ENCODE measurements at regions not wholly inside any gene's neighbourhood (a gene's known extent, or its start where the extent isn't known, plus 50 kb on each side); places are given as distances from the start of the nearest gene placed in this dataset.
A peak's percentile ranks its signal among the peaks of the same experiment; 100 is the strongest.

GRCh38 chr2:171244970-171245782 lies 84.5 kb upstream of the TLK1 start:
- Mint-ChIP-seq H3K36me3 (no peaks in the 10 kb centered on the region), H3K9me3 (peaks cover 6 to 16% (median 8%) of the 10 kb centered on the region in 7 donors), H3K4me1 (peaks cover 40% of the 10 kb centered on the region), H3K4me3 (peak overlapping the region in 1 of 2 donors; percentile 11), H3K27ac (peak overlapping the region; percentile 46 to 91 (median 83)), H3K27me3 (ENCODE audit: low read depth in 3 of 3) (peaks cover 0 to 8% (median 2%) of the 10 kb centered on the region in 3 donors)
- intact Hi-C loops (cut with micrococcal nuclease), result no loop called here
- Histone ChIP-seq H3K9me3 (replicated peaks in 1 of 2; ENCODE audit: control insufficient read depth in 1 of 2, insufficient read depth in 1 of 2, low read length in 2 of 2) (peaks cover 7 to 9% of the 10 kb centered on the region in 2 donors), H3K36me3 (replicated peaks in 1 of 2; ENCODE audit: control insufficient read depth in 1 of 2, insufficient read depth in 2 of 2, low read length in 2 of 2) (no peaks in the 10 kb centered on the region), H3K4me3 (replicated peaks in 1 of 3; ENCODE audit: low read depth in 2 of 3, low read length in 3 of 3) (peak overlapping the region in 1 of 3 experiments; percentile 12), H3K4me2 (replicated peaks; ENCODE audit: extremely low read depth, low read length, poor library complexity, severe bottlenecking) (peak overlapping the region; percentile 7), H3K27ac (ENCODE audit: low read depth in 1 of 2, low read length in 2 of 2) (peak overlapping the region in 1 of 2 donors; percentile 45), H4K20me1 (ENCODE audit: insufficient read depth, low read length) (no peaks in the 10 kb centered on the region), H2AFZ (ENCODE audit: insufficient read depth, low read depth, low read length, poor library complexity, severe bottlenecking) (no peak overlapping the region), H3K9ac (ENCODE audit: insufficient read depth, low read length, poor library complexity, severe bottlenecking) (no peak overlapping the region), H3K79me2 (ENCODE audit: insufficient read depth, low read length) (no peaks in the 10 kb centered on the region), H3K27me3 (ENCODE audit: control insufficient read depth in 2 of 2, insufficient read depth in 2 of 2, low read length in 2 of 2) (no peaks in the 10 kb centered on the region), H3K4me1 (ENCODE audit: control insufficient read depth in 1 of 2, insufficient read depth in 2 of 2, low read length in 2 of 2) (peaks cover 28 to 33% of the 10 kb centered on the region in 2 donors)
- no peak for TF ChIP-seq CTCF (IDR thresholded peaks at IDR 0.05)
- no CpG with 5 or more reads among the region's 2 CpGs for WGBS (ENCODE audit: insufficient coverage)
- peak; percentile 12 to 46 (median 18) for DNase-seq

GRCh38 chr2:171244466-171244969 lies 83.8 kb upstream of the TLK1 start:
- H3K27ac Mint-ChIP-seq, result peak overlapping the region; percentile 17 to 87 (median 46)
- intact Hi-C loops (cut with micrococcal nuclease), result no loop called here
- Histone ChIP-seq H3K9me3 (replicated peaks in 1 of 2; ENCODE audit: control insufficient read depth in 1 of 2, insufficient read depth in 1 of 2, low read length in 2 of 2) (peaks cover 7 to 9% of the 10 kb centered on the region in 2 donors), H4K20me1 (ENCODE audit: insufficient read depth, low read length) (no peaks in the 10 kb centered on the region), H3K27ac (ENCODE audit: low read depth in 1 of 2, low read length in 2 of 2) (peak overlapping the region in 1 of 2 donors; percentile 45), H3K4me2 (replicated peaks; ENCODE audit: extremely low read depth, low read length, poor library complexity, severe bottlenecking) (peak overlapping the region; percentile 7), H2AFZ (ENCODE audit: insufficient read depth, low read depth, low read length, poor library complexity, severe bottlenecking) (peak overlapping the region; percentile 11), H3K36me3 (replicated peaks in 1 of 2; ENCODE audit: control insufficient read depth in 1 of 2, insufficient read depth in 2 of 2, low read length in 2 of 2) (no peaks in the 10 kb centered on the region), H3K4me1 (ENCODE audit: control insufficient read depth in 1 of 2, insufficient read depth in 2 of 2, low read length in 2 of 2) (peaks cover 28 to 33% of the 10 kb centered on the region in 2 donors), H3K9ac (ENCODE audit: insufficient read depth, low read length, poor library complexity, severe bottlenecking) (no peak overlapping the region), H3K4me3 (replicated peaks in 1 of 3; ENCODE audit: low read depth in 2 of 3, low read length in 3 of 3) (no peak overlapping the region), H3K27me3 (ENCODE audit: control insufficient read depth in 2 of 2, insufficient read depth in 2 of 2, low read length in 2 of 2) (no peaks in the 10 kb centered on the region), H3K79me2 (ENCODE audit: insufficient read depth, low read length) (no peaks in the 10 kb centered on the region)
- no peaks in the 10 kb centered on the region for H3K36me3 Mint-ChIP-seq
- no peak overlapping the region for H3K4me3 Mint-ChIP-seq
- H3K9me3 Mint-ChIP-seq, result peaks cover 6 to 16% (median 8%) of the 10 kb centered on the region in 7 donors
- DNase-seq, result peak; percentile 25 to 72 (median 38)
- H3K4me1 Mint-ChIP-seq, result peaks cover 43% of the 10 kb centered on the region
- 75% methylated on average over 1 of the region's 1 CpG for WGBS (ENCODE audit: insufficient coverage)
- H3K27me3 Mint-ChIP-seq (ENCODE audit: low read depth in 3 of 3), result peaks cover 2 to 5% (median 2%) of the 10 kb centered on the region in 3 donors
- no peak for TF ChIP-seq CTCF (IDR thresholded peaks at IDR 0.05)

Measured in CD14-positive monocyte (primary cell).